Pulmonary artery endothelial cell (primary cell): ENCODE measurements at regions not wholly inside any gene's neighbourhood (a gene's known extent, or its start where the extent isn't known, plus 50 kb on each side); places are given as distances from the start of the nearest gene placed in this dataset.
"Not testable (repeated sequence)": the region's sequence is repeated elsewhere in the genome, so short reads cannot be mapped to it uniquely, and the experiment has no call there.

Experiments used
- DNase-seq: peaks from one replicate; pipeline ENCODE4 v3.0.0-alpha.2; 2011; ENCODE audit warnings: low read depth, low spot score

DNA sequence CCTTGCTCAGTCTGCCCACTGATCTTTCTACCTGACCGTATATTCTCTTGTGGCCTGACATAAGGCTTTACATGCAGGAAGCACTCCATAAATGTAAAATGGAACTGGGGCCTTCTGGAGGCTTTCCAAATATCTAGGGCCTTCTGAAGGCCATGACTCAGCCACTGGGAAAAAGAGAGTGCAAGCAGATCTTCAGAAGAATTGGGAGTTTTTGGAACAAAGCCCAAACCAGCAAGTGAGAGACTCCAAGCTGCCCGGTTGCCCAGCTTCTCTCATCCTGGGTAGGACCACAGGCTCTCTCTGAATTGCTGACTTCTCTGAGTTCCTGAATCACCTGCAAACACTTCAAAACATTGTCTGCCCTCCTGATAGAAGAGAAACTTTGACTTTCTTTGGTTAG is 107.9 kb upstream of the BMAL1 start:
- DNase-seq = no peak

DNA sequence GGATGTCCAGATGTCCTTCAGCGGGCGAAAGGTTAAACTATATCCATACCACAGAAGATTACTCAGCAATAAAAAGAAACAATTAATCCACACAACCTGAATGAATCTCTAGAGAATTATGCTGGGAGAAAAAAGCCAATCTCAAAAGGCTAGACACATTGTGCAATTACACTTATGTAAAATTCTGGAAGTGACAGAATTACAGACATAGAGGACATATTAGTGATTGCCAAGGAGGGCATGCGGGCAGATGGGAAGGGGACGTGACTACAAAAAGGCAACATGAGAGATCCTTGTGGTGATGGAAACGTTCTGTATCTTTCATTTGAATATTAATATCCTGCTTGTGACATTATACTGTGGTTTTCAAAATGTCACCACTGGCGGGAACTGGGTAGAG is 103.5 kb upstream of the BMAL1 start:
- DNase-seq = no peak

DNA sequence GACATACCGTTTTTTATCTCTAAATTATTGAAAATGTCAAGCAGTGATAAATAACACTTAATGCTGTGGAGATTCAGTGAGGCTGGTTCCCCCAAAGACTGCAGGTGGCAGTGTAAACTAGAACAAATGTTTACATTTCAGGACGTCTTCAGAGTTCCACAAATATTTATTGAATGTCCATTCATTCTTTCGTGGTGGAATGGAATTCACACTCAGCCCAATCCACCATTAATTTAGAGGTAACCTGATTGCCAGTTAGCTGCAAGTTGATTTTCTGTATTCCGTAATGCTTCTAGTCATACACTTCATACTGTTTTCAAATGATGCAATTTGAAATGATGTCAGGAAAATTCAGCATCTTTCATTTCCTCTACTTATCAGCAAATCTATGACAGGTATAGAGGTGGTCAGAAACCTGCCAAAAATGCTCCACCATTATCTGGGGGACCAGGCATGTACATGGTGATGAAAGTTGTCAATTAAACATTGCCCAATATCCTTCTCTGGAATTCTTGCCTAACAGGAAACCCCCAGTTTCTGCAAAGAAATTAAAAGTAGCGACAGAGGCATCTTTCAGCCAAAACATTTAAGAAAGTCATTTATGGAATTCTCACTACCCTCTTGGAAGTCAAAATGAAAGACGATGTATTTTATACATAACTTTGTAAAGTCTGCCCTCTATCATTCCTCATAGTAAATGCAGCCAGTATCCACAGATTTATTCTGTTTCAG is 94.3 kb upstream of the BMAL1 start:
- no peak for DNase-seq

DNA sequence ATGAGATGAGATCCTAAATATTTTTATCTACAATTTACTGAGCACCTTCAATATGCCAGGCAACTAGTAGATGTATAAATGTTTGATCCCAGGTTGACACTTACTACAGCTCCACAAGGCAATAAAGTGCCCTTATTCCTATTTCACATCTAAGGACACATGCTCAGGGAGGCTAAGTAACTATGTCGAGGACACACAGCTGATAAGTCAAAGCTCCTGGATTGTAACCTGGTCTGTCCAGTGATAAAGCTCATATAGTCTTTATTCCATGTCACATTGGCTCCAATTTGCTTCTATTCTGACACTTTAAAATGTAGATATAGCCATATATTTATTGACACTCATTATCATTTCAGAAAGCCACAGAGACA is 93.8 kb upstream of the BMAL1 start:
- DNase-seq = no peak

DNA sequence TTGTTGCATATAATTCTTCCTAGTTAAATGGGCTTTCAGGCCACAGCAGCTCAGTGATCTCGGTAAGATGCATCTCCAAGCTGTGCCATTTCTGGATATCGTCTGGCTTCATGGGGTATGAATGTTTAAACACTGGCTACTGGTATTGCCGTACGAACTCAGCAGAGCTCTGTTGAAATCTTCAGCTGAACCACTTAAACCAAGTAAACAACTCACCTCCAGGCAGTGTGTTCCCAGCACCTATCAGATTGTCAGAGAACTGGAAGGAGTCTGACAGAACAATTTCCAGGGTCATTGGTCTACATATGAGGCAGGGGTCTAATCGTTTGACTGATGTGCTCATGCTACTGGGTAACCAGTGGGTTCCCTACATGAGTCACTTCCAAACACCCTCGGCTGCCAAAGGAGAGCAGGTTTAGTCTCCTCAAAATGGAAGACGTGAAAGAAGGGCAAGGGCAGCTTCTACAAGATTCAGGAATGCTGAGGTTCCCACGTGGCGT is 93.2 kb upstream of the BMAL1 start:
- DNase-seq = no peak

DNA sequence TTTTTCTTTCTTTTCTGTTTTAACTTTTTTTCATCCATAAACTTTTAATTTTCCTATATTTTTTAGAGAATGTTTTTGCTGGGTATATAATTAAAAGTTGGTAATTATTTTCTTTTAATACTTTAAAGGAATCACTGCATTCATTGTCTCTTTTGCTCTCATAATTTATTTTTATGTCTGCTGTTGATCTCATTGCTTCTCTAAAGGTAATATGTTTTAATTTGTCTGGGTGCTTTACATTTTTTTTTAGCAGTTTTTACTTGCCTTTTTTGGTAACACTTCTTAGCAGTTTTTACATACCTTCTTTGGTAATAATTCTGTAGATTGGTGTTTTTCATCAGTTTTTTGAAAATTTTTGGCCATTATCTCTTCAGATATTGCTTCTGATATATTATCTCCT is 89.4 kb upstream of the BMAL1 start:
- no peak for DNase-seq

DNA sequence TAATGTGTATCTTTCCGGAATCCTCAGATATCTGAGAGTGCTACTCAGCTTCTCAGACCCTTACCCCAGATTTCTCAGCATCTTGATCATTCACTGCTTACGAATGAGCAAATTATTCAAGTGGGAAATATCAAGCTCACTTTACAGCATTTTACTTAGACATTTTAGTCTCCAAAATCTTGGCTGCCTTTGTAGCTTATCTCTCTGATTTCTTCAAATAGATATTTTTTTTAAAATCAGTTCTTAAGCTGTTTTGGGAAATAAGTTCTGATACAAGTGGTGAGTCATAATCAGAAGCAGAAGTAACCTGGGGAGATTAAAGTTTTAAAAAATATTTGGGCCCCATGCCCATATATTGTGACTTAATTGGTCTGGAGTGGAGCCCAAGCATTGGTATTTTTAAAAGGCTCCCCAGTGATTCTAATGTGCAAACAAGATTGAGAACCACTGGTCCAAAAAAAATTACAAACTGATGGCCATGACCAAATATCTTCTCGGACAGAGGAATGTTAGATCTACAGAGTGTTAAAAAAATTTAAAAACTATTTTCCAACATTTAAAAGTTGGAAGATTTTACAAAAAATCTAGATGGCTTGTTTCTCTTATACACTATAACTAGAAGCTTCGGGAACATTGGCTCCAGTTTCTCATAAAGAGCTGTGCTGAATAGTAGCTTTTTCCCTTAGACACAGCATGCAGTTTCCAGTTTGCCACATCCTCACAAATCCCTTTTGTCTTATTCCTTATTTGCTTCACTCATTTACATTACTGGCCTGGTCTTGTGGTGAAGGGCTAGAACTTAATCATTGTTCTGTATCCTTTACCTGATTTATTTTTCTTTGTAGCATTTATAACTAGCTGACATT is 87.8 kb upstream of the BMAL1 start:
- no peak for DNase-seq

DNA sequence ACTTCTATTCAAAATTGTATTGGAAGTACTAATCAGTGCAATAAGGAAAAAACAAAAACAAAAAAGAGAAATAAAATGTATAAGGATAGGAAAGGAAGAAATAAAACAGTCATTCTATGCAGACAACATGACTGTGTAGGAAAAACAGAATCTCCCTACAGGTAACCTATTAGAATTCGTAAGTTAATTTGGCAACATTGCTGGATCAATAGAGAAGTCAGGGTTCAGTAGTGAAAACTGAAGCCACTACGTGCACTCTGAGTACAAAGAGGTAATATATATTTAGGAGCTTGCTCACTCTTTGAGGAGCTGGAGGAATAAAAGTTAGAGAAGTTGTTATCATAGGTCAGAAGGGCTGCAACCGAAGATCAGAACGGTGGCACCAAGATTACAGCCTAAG is 84.0 kb upstream of the BMAL1 start:
- DNase-seq = no peak

- not testable (repeated sequence) for DNase-seq
These were observed 80.2 kb upstream of the BMAL1 start for GRCh38 chr11:13197374-13197773.

- DNase-seq = no peak
These were observed 72.1 kb upstream of the BMAL1 start for GRCh38 chr11:13205486-13205885.

DNA sequence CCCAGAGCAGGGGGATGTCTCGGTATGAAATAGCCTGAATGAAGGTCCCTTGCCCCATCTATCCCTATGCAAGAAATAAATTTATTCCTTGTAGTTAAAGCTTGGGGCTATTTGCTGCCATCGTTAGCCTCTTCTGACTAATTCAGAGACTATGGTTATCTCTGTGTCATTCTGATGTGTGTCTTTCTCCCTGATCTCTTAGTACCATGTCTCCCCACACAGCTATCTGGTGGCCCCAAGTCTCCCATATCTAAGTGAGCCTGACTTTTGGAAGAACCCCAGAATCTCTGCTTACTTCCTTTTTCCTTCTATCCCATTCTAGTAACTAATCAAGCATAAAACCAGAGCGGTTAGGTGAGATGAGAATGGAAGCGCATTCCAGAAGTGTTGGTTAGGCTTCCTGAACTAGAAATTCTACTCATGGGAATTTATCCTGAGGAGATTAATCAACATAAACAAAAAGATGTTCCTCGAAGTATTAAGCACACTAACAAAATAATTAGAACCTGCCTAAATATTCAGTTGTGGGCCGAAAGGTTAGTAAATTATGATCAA is 71.4 kb upstream of the BMAL1 start:
- DNase-seq = no peak

- DNase-seq = no peak
These were observed 70.3 kb upstream of the BMAL1 start for GRCh38 chr11:13207270-13207664.

DNA sequence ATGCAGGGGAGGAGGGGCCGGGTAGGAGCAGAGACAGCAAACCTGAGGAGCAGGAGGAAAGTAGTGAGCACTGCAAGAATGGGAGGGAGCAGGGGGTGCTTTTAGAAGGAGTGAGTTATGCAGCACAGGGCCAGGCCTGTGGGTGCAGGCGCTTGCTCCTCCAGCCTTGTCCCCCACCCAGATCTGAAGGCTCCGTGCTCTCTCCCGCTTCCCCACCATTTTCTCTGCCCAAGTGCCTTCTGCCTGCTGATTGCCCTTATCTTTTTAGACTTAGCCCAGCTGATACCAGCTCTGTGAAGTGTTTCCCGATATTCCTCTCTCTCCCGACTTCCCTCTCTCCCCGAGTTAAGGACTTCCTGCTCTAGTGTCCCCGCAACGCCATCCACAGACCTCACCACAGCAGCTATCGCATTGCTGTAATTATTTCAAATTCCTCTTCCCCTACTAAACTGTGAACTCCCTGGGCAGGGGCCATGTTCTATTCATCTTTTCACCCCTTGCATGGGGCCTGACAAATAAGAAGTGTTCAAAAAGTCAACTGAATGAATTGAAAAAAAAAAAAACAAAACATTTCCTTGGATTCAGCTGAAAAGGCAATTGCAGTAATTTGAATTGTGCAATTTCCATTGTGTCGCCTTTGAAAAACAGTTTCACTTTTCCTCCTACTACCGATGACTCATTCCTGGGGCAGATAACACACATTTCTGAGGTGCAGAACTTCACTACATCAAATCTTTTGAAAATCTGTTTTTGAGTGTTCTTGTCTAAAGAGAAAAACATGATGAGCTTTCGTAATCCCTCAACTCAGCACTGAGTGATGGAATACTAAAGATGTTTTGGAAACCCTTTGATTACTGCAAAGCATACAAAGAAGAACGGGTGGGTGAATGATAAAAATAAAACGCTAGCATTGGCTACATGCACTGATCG is 69.7 kb upstream of the BMAL1 start:
- DNase-seq = peak; percentile 63

DNA sequence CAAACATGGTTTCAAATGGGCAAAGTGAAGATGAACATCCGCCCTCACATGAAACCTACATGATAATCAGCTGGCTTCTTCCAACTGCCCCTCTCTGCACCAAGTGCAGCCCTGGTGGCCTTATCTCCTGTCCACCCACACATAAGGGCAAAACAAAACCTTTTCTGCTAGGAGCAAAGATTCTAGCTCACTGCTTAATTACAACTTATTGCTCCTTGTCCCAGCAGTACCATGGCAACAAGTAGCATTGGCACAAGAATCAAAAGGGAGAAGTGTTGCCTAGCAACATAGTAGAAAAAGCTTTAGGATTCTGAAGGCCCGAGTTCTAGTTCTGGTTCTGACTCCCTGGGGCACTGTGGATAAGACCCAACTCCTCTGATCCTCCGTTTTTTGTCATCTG is 68.7 kb upstream of the BMAL1 start:
- no peak for DNase-seq

- DNase-seq = no peak
These were observed 68.2 kb upstream of the BMAL1 start for GRCh38 chr11:13209379-13209778.

DNA sequence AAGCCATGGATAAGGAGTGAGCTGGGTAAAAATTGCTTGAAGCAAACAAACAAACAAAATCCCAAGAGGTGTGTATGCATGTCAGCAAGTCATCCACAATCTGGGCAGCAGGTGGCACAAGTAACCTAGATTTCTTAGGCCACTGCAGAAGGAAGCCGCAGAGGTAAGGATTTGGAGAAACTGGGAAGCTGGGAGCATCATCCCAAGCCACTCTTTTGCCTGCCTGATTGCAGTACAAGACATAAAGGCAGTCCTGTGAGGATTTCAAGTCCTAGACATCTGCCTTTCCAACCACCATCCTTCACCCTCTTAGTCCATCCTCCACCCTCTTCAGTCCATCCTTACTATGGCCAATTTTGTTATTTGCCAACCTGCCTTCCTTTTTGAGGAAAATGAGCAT is 67.2 kb upstream of the BMAL1 start:
- peak; percentile 40 for DNase-seq

DNA sequence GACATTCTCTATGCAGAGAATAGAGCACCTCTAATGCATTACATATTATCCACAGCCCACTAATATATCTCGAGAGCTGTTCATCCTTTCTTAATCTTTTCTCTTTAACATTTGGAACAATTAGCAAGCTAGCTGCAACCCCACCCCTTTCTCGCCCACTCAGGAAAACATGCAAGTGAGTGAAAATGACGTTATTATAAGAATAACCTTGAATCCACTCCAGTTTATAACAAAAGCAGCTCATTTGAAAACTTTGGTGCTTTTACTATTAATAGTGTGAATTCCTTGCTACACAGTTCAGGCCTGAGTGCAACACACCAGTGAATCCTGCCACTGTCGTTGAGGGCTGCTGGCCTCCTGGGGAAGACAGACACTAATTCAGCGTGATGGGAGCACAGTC is 63.3 kb upstream of the BMAL1 start:
- DNase-seq = no peak

DNA sequence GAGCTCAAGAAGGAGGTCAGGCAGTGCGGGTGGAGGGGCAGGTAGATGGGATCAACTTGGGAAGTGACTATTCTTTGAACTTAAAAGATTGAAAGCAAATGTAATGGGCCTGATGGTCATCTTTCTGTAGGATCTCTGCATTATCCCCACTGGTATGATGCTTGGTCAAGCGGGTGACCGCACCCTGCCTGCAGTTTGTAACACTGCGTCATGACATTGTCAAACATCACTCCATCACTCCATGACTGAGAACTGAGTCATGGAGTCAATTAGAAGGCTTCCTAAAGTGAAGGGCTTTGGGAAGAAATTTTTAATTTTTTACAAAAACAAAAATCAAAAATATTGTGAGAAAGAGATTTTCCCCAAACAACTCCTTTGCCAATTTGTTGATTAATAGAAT is 62.4 kb upstream of the BMAL1 start:
- no peak for DNase-seq

GRCh38 chr11:13216019-13216710 is 61.4 kb upstream of the BMAL1 start:
- peak; percentile 55 for DNase-seq

GRCh38 chr11:13216711-13217075 is 60.9 kb upstream of the BMAL1 start:
- DNase-seq = no peak

DNA sequence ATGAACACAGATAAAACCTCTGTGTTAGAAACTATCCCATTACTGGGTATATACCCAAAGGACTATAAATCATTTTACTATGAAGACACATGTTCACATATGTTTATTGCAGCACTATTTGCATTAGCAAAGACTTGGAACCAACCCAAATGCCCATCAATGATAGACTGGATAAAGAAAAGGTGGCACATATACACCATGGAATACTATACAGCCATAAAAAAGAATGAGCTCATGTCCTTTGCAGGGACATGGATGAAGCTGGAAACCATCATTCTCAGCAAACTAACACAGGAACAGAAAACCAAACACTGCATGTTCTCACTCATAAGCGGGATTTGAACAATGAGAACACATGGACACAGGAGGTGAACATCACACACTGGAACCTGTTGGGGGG is 58.9 kb upstream of the BMAL1 start:
- DNase-seq = not testable (repeated sequence)
